HG02981 (cell line): ENCODE measurements at regions not wholly inside any gene's neighbourhood (a gene's known extent, or its start where the extent isn't known, plus 50 kb on each side); places are given as distances from the start of the nearest gene placed in this dataset.
A peak's percentile ranks its signal among the peaks of the same experiment; 100 is the strongest.
"Not testable (repeated sequence)": the region's sequence is repeated elsewhere in the genome, so short reads cannot be mapped to it uniquely, and the experiment has no call there.

ENCODE experiments used
- ATAC-seq: cut with Tn5 transposase; IDR thresholded peaks from one replicate; pipeline ENCODE4 v1.9.1; 2021; ENCODE audit warnings: mild to moderate bottlenecking, moderate library complexity; ENCODE audit not compliant: unreplicated experiment

DNA sequence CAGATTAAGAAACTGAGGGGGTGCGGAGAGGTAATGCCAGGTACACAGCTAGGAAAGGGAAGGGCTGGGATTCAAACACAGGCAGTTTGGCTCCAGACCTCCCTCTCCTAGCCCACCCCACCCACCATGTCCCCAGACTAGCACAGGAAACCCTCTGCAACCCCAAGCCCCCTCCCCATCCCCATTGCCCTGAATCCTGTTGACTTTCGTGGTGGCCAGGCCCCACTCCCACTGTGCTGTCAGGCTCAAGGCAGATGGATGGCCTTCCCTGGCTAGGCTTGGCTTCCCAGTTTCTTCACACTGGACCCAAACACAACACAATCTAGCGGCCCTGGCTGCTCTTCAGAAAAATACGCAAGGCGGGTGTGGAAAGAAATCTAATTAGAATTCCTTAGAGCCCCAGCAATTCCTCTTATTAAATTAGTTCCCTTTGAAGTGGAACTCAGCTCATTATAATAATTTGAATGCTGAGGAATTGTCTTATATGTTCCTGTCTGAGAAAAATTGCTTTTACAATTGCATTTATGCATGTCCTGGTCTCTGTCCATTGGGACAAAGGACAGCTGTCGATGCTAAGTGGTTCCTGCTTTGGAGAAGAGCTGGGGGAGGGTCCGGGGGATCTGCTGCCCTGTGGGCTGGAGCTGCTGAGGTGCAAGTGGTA lies 97.4 kb downstream of the SYF2 start:
- ATAC-seq, result no peak

DNA sequence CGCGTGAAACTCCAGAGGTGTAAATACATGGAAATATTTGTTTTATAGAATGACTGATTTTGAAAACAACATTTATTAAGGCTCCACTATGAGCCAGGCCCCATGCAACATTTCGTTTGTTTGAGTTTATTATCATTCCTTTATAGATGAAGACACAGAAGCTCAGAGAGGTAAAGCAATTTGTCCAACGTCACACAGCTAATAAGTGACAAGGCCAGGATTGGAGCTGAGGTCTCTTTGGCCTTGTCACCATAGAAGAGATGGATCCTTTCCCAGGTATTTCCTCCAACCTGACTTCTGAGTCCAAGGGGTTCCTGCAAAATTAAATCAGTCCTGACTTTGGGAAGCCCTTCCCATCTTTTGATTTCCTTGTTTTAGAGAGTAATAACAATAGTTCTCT lies 98.0 kb downstream of the SYF2 start:
- ATAC-seq, result no peak

DNA sequence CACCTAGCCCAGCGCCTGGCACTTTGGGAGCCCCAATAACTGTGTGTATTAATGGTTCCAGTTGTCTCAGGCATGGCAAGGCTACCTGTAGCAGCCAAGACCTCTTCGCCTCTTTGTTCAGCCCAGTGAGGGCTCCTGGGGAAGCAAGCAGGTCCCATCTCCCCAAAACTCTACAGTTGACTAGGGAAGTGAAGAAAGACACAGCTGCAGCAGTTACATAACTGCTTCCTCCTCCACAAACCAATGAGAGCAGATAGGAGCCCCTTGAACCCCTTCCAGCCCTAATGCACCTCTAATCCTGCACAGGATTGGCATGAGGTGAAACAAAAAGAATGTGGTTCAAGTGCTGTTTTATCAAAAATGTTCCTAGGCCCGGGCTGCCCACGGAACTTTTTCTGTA lies 100.5 kb downstream of the SYF2 start:
- ATAC-seq, result no peak

DNA sequence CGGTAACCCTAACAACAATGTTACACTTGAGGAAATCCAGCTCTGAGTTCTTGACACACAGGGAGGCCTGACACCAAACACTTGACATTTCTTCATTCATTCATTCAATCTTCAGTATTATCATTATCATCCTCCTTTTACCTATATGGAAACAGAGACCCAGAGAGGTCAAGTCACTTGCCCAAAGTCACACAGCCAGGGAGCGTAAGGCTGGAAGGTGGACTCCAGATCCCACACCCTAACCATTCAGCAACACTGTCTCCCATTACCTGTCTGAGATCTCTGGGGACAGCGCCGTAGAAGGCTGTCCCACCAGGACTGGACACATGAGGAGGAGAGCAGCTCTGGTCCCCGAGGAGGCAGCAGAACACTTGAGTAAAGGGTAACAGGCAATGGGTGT lies 101.4 kb downstream of the SYF2 start:
- no peak for ATAC-seq

DNA sequence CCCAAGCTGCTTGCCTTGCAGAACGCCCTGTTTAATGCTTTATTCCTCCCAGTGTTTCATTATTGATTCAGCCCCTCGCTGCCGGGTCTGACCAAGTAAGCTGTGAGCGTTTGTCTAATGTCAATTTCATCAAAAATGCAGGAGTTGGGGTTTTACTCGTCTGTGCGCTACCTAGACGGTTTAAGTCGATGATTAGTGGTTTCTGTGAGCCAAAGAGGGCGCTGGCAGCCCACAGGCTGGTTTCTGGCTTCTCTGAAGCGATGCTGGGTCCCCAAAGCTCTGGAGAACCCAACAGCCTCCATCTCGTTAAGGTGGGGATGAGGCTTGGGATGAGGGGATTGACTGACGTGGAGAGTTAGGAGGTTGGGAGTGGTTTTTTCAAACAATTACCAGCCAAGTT lies 102.9 kb downstream of the SYF2 start:
- no peak for ATAC-seq

DNA sequence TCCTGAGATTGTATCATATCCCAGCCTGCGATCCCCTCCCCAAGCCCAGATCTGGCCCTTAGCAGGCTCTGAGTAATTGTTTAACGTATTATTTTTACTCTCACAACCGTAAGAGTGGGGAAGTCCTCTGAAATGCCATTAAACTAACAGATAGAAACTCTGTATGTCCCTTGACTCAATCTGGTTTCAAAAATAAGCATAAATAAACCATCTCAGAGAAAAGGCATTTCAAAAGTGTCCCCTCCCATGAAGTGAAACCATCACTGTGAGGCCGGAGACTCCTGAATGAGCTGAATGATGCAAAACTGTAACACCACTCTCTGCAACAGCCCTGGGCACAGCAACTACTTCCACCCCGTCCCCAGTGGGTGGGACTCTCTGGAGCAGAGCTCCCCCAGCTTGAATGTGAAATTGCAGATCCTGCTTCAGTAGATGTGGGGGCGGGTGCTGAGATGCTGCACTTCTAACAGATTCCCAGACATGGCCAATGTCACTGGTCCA lies 104.1 kb downstream of the SYF2 start:
- ATAC-seq, result peak; percentile 57

DNA sequence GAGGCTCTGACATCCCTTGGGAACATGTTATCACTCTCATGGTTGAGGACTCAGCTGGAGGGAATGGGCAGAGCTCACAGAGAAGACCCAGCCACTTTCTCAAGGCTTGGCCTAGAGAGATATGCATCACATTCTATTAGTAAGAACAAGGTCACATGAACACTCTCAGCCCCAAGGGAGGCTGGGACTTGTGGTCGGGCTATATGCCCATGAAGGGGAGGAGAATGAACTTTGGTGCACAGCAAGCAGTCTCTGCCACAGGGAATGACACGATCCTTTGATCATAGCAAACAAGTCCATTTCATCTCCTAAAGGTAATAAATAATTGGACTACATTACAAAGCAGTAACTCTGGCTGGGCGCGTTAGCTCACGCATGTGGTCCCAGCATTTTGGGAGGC lies 105.7 kb downstream of the SYF2 start:
- ATAC-seq, result no peak

DNA sequence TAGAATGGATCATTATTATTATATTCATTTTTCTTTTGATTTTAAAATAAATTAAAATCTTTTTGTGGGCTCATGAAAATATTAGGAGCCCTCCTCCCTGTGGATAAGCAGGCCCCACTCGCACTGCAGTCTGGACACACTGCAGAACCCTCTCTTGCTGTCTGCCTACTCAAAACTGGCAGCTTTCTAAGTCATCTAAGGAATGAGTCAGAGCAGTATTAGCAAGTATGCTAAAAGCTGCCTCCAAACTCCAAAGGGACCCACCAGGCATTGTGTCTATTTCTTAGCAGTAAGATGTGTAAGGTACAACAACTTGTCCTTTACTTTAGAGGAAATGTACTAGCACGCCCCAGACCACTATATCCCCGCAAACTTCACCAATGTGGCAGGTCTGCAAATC lies 108.8 kb downstream of the SYF2 start:
- no peak for ATAC-seq

DNA sequence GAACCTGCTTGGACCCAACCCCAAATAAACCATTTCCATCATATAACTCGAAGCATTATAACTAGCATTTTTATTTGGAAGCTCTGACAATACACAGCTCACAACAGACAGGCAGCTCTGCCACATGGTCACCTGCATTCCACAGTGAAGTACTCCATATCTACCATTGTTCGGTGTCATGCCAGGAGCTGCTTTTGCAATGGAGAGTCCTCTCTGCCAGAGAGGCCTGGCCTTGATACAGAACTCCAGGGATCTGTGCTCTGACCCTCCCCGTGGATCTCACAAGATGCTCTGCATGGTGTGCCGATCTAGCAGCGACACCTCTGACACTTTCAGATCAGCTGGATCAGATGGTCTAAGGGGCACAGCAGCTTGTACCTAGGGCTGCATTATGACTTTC lies 109.6 kb downstream of the SYF2 start:
- no peak for ATAC-seq

DNA sequence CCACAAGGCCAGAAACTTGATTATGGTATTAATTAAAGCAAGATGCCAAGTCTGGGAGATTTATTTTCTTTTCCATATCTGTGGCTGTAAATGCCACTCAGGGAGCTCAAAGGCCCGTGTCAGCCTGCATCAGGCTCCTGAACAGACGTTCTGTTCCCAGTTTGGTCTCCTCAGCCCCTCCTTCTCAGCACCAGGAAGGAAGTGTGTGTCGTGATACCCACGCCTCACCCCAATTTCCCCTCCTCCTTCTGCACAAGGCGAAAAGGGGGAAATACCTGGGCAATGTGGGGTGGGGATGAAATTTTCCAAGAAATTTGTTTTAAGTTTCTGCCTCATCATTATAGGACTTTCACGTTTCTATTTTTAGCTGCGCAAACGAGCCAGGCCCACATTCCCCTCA lies 112.0 kb downstream of the SYF2 start:
- ATAC-seq, result no peak

DNA sequence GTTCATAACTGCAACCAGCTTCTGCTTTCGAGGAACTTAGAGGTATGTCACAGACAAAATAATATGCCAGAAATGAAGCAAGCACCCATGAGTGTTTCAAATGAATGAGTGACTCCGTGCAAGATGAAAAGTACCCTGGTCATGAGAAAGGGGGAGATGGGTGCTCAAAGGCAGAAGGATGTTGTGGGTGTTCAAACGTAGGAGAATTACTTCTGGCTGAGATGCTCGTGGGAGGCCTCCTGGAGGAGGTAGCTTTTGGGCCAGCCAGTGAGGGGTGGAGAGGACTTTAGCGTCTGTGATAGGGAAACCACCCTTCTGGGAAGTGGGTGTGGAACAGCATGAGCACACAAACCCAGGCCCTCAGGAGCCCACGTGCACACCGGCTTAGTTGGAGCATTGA lies 113.8 kb downstream of the SYF2 start:
- ATAC-seq, result no peak

DNA sequence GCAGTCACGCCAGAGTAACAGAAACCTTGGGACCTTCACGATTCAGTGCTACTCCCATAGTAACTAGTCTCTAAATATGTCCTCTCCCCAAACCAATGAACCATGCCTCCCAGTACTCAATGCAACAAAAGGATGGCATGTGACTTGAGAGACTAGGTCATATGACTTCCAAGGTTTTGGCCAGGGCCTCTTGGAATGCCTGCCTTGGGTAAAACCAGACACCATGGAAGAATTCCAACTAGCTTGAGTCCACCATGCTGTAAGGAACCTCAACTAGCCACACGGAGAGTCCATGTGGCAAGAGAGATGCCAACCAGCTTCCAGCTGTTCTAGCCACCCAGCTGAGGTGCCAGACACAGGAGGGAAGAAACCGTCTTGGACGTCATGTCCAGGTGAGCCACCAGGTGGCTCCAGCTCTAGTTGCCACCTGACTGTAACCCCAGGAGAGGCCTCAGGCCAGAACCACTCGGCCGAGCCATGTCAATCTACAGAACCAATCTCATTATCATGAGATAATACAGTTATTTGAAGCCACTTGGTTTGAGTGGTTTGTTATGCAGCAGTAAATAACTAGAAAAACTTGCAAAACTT lies 115.0 kb downstream of the SYF2 start:
- no peak for ATAC-seq

DNA sequence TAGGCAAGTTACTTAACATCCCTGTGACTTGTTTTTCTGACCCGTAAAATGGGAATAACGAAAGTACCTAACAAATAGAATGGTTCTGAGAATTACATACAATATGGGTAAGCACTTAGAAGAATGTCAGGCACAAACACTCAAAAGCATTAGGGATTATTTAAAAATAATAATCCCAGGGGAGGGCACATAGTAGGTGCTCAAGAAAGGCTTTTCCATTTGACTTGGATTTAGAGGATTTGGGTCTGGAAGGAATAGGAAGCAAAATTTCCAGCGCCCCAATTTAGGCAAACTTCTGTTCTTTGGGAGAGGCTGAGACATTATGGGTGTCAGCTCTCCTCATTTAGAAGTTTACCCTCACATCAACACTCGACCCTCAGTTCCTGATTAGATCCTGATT lies 115.5 kb downstream of the SYF2 start:
- ATAC-seq, result no peak

DNA sequence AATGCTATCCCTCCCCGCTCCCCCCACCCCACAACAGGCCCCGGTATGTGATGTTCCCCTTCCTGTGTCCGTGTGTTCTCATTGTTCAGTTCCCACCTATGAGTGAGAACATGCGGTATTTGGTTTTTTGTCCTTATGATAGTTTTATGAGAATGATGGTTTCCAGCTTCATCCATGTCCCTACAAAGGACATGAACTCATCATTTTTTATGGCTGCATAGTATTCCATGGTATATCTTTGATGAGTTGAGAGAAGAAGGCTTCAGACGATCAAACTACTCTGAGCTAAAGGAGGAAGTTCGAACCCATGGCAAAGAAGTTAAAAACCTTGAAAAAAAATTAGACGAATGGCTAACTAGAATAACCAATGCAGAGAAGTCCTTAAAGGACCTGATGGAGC lies 116.2 kb downstream of the SYF2 start:
- not testable (repeated sequence) for ATAC-seq

DNA sequence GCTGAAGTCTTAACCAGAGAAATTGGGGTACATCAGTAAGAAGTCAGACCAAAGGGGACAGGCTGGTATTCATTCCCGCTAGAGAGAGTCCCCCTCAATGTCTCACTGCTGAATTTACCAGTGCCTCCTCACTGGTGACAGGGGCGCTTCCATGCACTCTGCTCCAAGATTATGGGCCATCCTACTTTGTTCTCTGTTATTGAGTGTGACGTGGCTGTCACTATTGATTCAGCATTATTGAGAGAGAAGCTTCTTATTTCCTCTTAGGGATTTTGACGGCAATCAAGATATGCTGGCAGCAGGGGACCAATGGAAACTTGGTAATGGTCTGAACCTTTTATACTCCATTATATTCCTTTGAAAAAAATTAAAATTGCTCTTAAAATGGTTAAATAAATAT lies 118.6 kb downstream of the SYF2 start:
- no peak for ATAC-seq

DNA sequence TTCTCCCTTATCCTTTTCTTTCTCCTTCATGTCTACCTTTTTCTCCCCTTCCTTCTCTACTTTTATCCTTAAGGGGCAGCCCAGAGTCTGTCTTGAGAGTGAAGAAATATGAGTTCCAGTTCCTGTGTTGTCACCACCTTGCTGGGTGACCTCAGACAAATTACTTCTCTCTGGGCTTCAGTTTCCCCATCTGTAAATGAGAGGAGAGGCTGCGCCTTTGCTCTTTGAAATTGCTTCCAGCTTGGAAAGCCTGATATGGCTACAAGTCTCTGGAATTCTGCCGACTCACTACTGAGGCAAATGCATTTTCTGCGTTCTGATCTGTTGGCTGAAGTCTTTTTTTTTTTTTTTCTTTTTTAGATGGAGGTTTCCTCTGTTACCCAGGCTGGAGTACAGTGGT lies 119.2 kb downstream of the SYF2 start:
- ATAC-seq, result no peak

DNA sequence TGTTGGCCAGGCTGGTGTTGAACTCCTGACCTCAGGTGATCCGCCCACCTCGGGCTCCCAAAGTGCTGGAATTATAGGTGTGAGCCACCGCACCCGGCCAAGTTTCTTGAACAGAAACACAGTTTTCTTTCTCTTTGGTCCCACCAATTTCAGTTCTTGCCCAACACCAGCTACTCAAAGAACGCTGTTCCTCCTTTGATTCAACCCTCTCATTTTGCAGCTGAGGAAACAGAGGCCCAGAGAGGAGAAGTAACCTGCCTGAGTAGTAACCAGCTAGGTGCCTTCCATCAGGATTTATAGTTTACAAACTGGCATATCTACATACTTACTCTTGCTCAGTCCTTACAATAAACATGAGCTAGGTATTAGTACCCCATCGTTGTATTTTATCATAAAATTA lies 119.9 kb downstream of the SYF2 start:
- ATAC-seq, result no peak

DNA sequence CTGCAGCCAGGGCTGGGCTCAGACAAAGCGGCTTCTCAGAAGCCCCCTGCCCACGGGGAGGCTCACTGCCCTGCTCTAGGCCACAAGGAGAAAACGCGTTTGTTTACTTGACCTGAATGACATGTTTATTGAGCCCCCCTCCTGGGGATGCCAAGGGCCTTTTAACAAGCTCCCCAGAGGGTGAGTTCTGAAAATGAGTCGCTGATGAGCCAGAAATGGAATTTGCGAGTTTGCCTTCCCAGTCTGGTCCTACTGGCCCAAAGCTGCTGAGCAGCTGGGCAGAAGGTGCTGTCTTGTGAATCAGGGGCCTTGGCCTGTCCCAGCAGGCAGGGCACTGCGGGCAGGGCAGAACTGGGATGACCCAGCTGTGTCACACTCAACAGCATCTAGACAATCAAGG lies 120.6 kb downstream of the SYF2 start:
- no peak for ATAC-seq

DNA sequence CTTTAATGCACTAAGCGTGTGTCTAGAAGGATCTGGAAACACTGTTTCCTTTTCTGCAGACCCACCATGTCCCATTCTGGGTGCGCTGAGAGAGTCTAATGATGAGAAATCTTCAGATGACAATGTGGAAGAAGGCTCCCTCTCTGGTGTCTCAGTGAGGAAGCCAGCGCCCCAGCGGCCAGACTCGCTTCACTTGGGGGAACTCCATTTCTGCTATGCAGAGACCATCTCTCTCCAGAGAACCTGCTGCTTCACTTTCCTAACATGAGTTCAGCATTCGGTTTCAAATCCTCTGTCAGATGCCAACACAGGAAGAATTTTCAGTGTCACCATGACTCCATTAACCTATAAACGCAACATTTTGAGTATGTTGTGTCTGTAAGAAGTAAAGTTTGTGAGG lies 121.8 kb downstream of the SYF2 start:
- ATAC-seq, result no peak

DNA sequence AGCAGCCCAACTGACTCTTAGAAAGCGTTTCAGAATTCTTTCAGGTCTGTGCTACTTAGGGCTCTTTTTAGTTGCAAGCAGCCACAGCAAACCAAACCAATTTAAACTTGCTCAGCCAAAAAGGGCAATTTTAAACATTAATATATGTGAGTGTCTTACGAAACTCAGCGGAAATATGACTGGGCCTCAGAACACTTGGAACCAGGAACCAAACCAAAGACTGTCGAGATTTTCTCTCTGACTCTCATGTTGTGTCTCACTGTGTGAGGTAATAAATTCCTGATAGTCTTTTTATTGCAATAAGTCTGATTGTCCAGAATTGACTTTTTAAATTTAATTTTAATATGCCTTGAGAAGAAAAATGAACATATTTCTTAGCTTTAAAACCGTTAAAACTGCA lies 122.3 kb downstream of the SYF2 start:
- ATAC-seq, result no peak

DNA sequence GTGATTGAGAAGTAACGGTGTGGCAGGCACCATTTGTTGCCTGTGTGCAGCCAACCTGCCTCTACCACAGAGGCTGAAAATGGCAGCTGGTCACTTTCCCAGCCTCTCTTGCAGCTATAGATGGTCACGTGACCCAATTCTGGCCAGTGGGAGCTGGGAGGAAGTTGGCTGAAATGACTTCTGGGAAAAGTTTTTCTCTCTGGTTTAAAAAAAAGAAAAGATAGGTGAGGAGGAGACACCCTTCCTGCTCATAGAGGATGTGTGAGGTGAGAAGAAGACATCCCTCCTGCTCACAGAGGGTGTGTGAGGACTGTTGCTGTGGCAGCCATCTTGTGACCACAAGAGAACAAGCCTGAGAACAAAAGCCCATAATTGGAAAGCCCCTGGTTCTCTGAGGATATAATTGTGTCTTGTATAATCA lies 122.8 kb downstream of the SYF2 start:
- no peak for ATAC-seq

DNA sequence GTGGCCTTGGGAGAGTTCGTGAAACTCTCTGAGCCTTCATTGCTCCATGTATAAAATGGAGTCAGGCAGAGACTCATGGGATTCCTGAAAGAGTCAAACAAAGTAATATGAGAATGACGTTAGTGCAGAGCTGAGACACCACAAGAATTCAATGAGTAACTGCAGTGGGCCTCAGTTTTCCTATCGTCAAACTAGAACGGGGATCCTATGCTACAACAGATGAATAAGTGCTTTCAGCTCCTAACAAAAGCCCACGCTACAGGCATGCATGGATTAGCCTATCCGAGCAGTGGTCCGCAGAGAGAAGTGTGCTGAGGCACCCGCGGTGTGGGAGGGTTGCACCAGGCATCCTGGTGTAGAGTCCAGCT lies 124.7 kb downstream of the SYF2 start:
- no peak for ATAC-seq
